ENCODE measurements at regions not wholly inside any gene's neighbourhood (a gene's known extent, or its start where the extent isn't known, plus 50 kb on each side); places are given as distances from the start of the nearest gene placed in this dataset.
A peak's percentile ranks its signal among the peaks of the same experiment; 100 is the strongest.

GRCh38 chr16:13291591-13292333 is 390.4 kb downstream of the SHISA9 start:
- no peak for DNase-seq

- DNase-seq: no peak
Observed at GRCh38 chr16:13296206-13296605, 394.8 kb downstream of the SHISA9 start.

GRCh38 chr16:13298666-13299065 is 397.3 kb downstream of the SHISA9 start:
- DNase-seq: no peak

GRCh38 chr16:13300066-13300840 is 398.9 kb downstream of the SHISA9 start:
- DNase-seq: no peak

GRCh38 chr16:13305019-13305755 is 403.8 kb downstream of the SHISA9 start:
- no peak for DNase-seq

GRCh38 chr16:13306161-13306995 is 405.0 kb downstream of the SHISA9 start:
- DNase-seq: no peak

GRCh38 chr16:13307255-13307654 is 405.9 kb downstream of the SHISA9 start:
- DNase-seq: no peak

- no peak for DNase-seq
Observed at GRCh38 chr16:13307851-13308250, 406.5 kb downstream of the SHISA9 start.

GRCh38 chr16:13312063-13312462 is 410.7 kb downstream of the SHISA9 start:
- DNase-seq: no peak

- no peak for DNase-seq
Observed at GRCh38 chr16:13313351-13313750, 412.0 kb downstream of the SHISA9 start.

- DNase-seq: no peak
Observed at GRCh38 chr16:13314633-13315032, 413.2 kb downstream of the SHISA9 start.

GRCh38 chr16:13315642-13316427 is 414.4 kb downstream of the SHISA9 start:
- DNase-seq: peak; percentile 62

GRCh38 chr16:13322336-13322735 is 420.9 kb downstream of the SHISA9 start:
- no peak for DNase-seq

- no peak for DNase-seq
Observed at GRCh38 chr16:13324851-13325250, 423.5 kb downstream of the SHISA9 start.

- no peak for DNase-seq
Observed at GRCh38 chr16:13325396-13325795, 424.0 kb downstream of the SHISA9 start.

- no peak for DNase-seq
Observed at GRCh38 chr16:13331918-13332317, 430.5 kb downstream of the SHISA9 start.

- DNase-seq: no peak
Observed at GRCh38 chr16:13332713-13333255, 431.4 kb downstream of the SHISA9 start.

GRCh38 chr16:13333336-13333735 is 431.9 kb downstream of the SHISA9 start:
- no peak for DNase-seq

- no peak for DNase-seq
Observed at GRCh38 chr16:13335879-13336278, 434.5 kb downstream of the SHISA9 start.

GRCh38 chr16:13336335-13336734 is 434.9 kb downstream of the SHISA9 start:
- DNase-seq: no peak
